Uterus (tissue), 3 donors: ENCODE measurements at regions not wholly inside any gene's neighbourhood (a gene's known extent, or its start where the extent isn't known, plus 50 kb on each side); places are given as distances from the start of the nearest gene placed in this dataset.
A peak's percentile ranks its signal among the peaks of the same experiment; 100 is the strongest.

Experiments used
- DNase-seq, 2 donors: peaks; one replicate each; pipeline ENCODE4 v3.0.0-alpha.2; 2019 to 2020
- H3K27ac ChIP-seq, 2 donors: fragments of 200-600 bp; sonication (generic); 1 replicate in 1 of 2; 2 replicates in 1 of 2; pipeline ENCODE4 v1.5.1; 2016 to 2018
- H3K27me3 ChIP-seq, 2 donors: fragments of 200-600 bp; sonication (generic); one replicate each; pipeline ENCODE4 v1.5.1; 2018 to 2019; ENCODE audit warnings: control low read depth in 1 of 2
- H3K36me3 ChIP-seq, 2 donors: fragments of 200-600 bp; sonication (generic); one replicate each; pipeline ENCODE4 v1.5.1; 2019; ENCODE audit warnings: control low read depth in 1 of 2
- H3K4me1 ChIP-seq, 2 donors: fragments of 200-600 bp; sonication (generic); one replicate each; pipeline ENCODE4 v1.5.1; 2018 to 2019; ENCODE audit warnings: control low read depth in 1 of 2
- H3K4me3 ChIP-seq, 2 donors: fragments of 200-600 bp; sonication (generic); 1 replicate in 1 of 2; 2 replicates in 1 of 2; pipeline ENCODE4 v1.5.1; 2018 to 2019; ENCODE audit warnings: mild to moderate bottlenecking in 1 of 2
- H3K9me3 ChIP-seq, 2 donors: fragments of 200-600 bp; sonication (generic); one replicate each; pipeline ENCODE4 v1.5.1; 2019; ENCODE audit warnings: control low read depth in 1 of 2
- POLR2A ChIP-seq, 2 donors: fragments of 450-650 bp; IDR thresholded peaks; one replicate each; pipeline ENCODE4 v1.6.1; 2016; ENCODE audit warnings: antibody characterized with exemption in 2 of 2, mild to moderate bottlenecking in 1 of 2, moderate library complexity in 1 of 2
- intact Hi-C: fragments of 100-400 bp; cut with DNase I; formaldehyde crosslinking; loops from one replicate; pipeline ENCODE4 v1.15.1; 2023; ENCODE audit warnings: low total_unique reads
- TF ChIP-seq, protein P1 (sequence below), 4 experiments: fragments of 200-600 bp in 2 of 4; fragments of 450-650 bp in 2 of 4; sonication (generic) in 2 of 4; IDR thresholded peaks; one replicate each; pipeline ENCODE4 v1.5.1; 2016 to 2019; ENCODE audit warnings: antibody characterized with exemption in 4 of 4, mild to moderate bottlenecking in 2 of 4, moderate library complexity in 1 of 4
- donor health status: DM: yes; HTN: yes; CAD: no.

DNA sequence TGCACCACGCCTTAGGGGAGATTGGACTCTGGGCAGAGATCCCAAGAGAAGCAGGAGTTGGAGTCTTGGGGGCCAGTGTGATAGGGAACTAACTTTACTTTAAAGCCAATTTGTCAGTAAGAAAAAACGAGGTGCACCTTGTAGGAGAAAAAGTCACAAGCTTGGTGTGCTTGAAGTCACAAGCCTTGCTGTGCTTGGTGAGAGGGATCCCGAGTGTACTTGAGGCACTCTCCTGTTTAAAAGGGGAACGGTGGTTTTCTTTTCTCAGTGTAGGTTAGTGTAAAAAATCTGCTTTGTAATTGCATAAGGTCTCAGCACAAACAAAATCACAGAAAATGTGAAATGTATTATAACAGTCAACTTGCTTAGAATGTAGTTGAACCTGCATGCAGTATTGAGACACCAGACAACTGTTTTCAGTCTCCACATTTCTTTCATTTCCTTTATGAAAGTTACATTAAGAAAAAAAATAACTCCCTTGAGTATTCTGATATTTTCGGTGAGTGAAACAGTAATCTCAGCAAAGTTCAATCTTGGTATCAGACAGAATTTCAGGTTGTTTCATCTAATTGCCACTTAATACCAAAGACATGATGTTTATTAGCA, 111.1 kb upstream of the DUSP22 start:
- Histone ChIP-seq H3K4me3 (no peak overlapping the region), H3K27ac (no peak overlapping the region), H3K27me3 (no peaks in the 10 kb centered on the region), H3K4me1 (no peaks in the 10 kb centered on the region), H3K36me3 (no peaks in the 10 kb centered on the region), H3K9me3 (no peaks in the 10 kb centered on the region)
- no peak for TF ChIP-seq POLR2A (IDR thresholded peaks at IDR 0.05)
- TF ChIP-seq, protein P1, sequence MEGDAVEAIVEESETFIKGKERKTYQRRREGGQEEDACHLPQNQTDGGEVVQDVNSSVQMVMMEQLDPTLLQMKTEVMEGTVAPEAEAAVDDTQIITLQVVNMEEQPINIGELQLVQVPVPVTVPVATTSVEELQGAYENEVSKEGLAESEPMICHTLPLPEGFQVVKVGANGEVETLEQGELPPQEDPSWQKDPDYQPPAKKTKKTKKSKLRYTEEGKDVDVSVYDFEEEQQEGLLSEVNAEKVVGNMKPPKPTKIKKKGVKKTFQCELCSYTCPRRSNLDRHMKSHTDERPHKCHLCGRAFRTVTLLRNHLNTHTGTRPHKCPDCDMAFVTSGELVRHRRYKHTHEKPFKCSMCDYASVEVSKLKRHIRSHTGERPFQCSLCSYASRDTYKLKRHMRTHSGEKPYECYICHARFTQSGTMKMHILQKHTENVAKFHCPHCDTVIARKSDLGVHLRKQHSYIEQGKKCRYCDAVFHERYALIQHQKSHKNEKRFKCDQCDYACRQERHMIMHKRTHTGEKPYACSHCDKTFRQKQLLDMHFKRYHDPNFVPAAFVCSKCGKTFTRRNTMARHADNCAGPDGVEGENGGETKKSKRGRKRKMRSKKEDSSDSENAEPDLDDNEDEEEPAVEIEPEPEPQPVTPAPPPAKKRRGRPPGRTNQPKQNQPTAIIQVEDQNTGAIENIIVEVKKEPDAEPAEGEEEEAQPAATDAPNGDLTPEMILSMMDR (IDR thresholded peaks at IDR 0.05): no peak
- no peak for DNase-seq
- intact Hi-C loops: no loop called here

DNA sequence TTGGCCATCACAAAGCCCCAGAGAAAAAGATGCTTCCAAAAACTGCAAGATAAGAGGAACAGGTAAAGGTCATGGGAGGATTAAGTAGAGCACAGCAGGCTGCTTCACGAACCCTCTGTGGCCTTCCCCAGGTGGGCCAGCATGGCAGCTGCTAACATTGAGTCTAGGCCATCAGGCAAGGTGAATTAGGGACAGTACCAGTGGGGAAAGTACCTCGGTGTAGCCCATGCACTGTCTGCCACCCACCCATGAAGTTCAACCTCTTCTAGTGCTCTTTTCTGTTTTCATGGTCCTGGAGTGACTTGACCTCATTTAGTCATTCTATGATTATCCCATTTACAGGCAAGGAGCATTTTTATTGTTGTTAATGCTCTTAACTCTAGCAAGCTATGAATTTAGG, 108.6 kb upstream of the DUSP22 start:
- intact Hi-C loops: no loop called here
- no peaks in the 10 kb centered on the region for H3K4me1 ChIP-seq
- no peaks in the 10 kb centered on the region for H3K9me3 ChIP-seq
- H3K27ac ChIP-seq: no peak overlapping the region
- DNase-seq: no peak
- H3K4me3 ChIP-seq: no peak overlapping the region
- TF ChIP-seq, protein P1 (IDR thresholded peaks at IDR 0.05): no peak
- TF ChIP-seq POLR2A (IDR thresholded peaks at IDR 0.05): no peak
- no peaks in the 10 kb centered on the region for H3K27me3 ChIP-seq
- no peaks in the 10 kb centered on the region for H3K36me3 ChIP-seq

DNA sequence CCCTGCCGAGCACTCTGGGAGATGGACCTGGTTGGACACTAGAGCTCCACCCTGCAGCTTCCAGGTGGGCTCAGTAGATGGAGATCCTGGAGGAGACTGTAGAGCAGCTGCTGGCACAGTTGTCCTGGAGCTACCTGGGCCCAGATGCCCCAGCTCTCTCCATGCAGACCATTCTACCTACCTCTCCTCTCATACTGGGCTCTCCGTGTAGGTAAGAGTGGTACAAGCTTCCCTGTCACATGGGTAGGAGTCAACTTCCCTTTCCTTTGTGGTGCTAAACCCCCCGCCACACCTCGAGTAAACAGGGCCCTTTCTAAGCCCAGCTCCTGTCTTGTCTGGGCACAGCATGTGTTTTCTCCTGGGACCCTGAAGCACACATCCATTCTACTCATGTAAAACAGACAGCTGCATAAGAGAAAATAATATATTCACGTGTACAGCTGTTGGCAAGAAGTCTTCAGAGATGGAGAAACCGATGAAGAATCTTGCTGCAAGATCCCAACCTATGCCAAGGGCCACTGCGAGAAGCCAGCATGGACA, 108.1 kb upstream of the DUSP22 start:
- Histone ChIP-seq H3K27me3 (no peaks in the 10 kb centered on the region), H3K36me3 (no peaks in the 10 kb centered on the region), H3K27ac (no peak overlapping the region), H3K4me3 (no peak overlapping the region), H3K4me1 (no peaks in the 10 kb centered on the region), H3K9me3 (no peaks in the 10 kb centered on the region)
- TF ChIP-seq, protein P1 (IDR thresholded peaks at IDR 0.05): no peak
- no peak for TF ChIP-seq POLR2A (IDR thresholded peaks at IDR 0.05)
- DNase-seq: no peak
- intact Hi-C loops: no loop called here

DNA sequence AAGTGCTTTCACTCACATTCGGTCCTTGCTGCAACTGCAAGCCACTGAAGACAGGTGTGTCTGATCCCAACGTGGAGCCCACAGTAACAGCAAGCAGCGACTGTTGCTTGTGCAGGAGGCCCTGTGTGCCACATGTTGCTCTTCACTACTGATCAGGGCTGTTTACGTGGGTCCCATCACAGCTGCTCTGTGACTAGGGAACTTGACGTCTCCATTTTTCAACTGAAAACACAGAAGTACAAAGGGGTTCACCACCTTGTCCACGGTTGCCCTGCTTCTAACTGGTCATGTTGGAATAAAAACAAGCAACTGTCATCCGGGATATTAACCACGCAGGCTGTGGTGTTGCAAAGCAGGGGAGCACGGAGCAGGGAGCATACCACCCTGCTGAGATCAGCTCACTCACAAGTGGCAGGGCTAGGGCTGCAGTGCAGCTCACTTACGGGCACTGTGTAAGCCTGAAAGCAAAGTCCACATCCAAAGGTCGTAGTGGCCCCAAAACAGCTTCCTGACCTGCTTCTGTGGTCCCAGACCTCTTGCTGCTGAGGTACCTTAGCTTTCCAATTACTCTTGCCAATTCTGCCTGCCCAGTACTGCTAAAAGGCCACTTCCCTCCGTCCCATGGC, 105.8 kb upstream of the DUSP22 start:
- Histone ChIP-seq H3K27ac (no peak overlapping the region), H3K4me3 (no peak overlapping the region), H3K9me3 (no peaks in the 10 kb centered on the region), H3K4me1 (no peaks in the 10 kb centered on the region), H3K27me3 (no peaks in the 10 kb centered on the region), H3K36me3 (no peaks in the 10 kb centered on the region)
- intact Hi-C loops: no loop called here
- DNase-seq: peak in 1 of 2 donors; percentile 24
- TF ChIP-seq, protein P1 (IDR thresholded peaks at IDR 0.05): no peak
- TF ChIP-seq POLR2A (IDR thresholded peaks at IDR 0.05): no peak

DNA sequence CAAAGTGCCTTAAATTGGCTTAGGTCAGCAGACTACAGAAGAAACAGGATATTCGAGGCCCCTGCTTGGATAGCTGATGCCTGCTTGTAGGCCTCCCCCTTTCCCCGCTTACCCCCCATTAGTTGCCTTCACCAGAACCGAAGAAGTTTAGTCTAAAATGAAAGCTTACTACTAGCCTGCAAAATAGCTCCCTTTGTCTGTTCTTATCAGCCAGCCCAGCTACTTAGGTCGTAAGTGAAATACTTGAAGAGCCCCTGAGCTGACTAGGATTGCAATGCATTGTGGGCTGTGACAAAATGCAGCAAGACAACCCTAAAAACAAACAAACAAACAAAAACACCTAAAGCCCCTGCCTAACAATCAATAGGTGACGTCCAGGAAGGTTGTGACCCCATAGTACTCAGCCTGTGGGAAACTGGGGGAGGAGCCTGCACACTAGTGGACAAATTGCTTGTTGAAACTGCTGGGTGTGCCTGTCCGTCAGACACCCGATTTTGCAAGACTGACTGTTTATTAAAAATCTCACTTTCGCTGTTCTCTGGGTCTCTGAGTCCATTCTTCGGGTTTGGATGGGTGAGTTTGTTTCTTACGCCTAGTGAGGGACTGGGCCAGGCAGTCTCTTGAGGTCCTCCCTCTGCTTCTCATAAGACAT, 105.0 kb upstream of the DUSP22 start:
- no peaks in the 10 kb centered on the region for H3K4me1 ChIP-seq
- TF ChIP-seq, protein P1 (IDR thresholded peaks at IDR 0.05): no peak
- TF ChIP-seq POLR2A (IDR thresholded peaks at IDR 0.05): no peak
- DNase-seq: no peak
- no peaks in the 10 kb centered on the region for H3K27me3 ChIP-seq
- intact Hi-C loops: no loop called here
- H3K9me3 ChIP-seq: no peaks in the 10 kb centered on the region
- no peaks in the 10 kb centered on the region for H3K36me3 ChIP-seq
- no peak overlapping the region for H3K4me3 ChIP-seq
- no peak overlapping the region for H3K27ac ChIP-seq
